HG02981 (cell line): ENCODE measurements at regions not wholly inside any gene's neighbourhood (a gene's known extent, or its start where the extent isn't known, plus 50 kb on each side); places are given as distances from the start of the nearest gene placed in this dataset.

Experiments
- ATAC-seq: cut with Tn5 transposase; IDR thresholded peaks from one replicate; pipeline ENCODE4 v1.9.1; 2021; ENCODE audit warnings: mild to moderate bottlenecking, moderate library complexity; ENCODE audit not compliant: unreplicated experiment

GRCh38 chr15:46595016-46595415 lies 960.2 kb downstream of the SQOR start:
- ATAC-seq = no peak

- ATAC-seq = no peak
Observed at GRCh38 chr15:46607077-46607476, 972.2 kb downstream of the SQOR start.

GRCh38 chr15:46616033-46616432 lies 981.2 kb downstream of the SQOR start:
- ATAC-seq = no peak

DNA sequence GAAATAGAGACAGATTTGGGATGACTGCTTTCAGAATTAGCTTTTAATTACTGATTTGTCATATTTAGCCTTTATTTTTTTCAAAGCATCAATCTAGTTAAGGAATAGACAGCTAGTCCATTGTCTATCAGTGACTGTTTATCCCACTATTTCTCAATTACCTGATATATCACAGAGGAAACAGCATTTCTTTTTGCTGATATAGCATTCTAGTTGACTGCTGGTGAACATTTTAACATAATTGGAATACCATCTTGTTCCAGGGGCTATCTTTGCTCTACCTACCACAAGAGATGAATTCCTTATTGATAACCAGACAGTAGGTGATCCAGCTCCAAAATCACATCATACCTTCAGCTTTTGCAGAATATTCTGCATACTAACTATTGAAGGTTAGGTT lies 982.7 kb downstream of the SQOR start:
- ATAC-seq = no peak

- ATAC-seq = no peak
Observed at GRCh38 chr15:46618984-46619383, 984.2 kb downstream of the SQOR start.

DNA sequence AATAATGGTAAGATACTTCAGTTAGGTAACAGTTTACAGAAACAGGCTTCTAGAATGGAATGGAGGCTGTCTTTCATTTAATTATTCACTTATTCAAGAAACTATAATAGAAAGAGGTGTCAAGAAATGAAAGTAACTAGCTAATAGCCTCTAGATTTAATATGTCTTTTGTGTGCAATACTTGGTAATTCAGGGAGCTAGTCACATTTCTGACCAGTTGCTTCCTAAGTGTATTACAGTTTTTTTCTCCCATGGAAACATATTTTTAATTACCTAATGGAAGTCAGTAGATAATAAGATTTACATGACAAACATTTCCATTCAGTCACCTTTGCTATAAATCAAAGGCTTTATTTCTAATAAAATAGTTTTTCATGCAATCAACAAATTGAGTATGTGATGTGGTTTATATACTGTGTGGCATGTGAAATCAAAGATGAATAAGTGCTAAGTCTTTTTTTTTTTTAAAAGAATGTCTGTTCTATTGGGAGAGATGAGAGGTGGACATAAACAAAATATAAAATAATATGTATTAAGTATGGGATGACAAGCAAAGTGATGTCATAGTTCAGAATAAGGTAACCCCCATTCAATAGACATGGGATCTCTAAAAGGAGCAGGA lies 985.7 kb downstream of the SQOR start:
- no peak for ATAC-seq

DNA sequence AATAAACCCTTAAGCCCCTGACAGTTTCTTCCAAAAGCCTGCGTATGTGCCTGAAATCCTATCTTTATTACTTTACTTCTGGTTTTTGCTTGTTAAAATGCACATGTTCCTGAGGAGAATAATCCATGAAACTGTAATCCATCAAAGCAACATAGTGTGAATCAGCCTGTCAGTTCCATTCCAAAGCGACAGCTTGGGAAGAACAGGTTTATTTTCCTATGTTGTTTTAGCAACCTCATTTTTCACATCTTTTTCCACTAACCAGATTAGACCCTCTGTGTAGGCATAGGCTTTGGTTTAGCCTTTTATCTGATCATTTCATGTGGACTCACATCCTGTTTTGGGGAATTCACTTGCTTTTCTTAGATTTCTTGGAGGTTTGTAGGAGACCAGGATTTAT lies 988.0 kb downstream of the SQOR start:
- no peak for ATAC-seq

GRCh38 chr15:46636206-46636605 lies 1001.4 kb downstream of the SQOR start:
- ATAC-seq = no peak

DNA sequence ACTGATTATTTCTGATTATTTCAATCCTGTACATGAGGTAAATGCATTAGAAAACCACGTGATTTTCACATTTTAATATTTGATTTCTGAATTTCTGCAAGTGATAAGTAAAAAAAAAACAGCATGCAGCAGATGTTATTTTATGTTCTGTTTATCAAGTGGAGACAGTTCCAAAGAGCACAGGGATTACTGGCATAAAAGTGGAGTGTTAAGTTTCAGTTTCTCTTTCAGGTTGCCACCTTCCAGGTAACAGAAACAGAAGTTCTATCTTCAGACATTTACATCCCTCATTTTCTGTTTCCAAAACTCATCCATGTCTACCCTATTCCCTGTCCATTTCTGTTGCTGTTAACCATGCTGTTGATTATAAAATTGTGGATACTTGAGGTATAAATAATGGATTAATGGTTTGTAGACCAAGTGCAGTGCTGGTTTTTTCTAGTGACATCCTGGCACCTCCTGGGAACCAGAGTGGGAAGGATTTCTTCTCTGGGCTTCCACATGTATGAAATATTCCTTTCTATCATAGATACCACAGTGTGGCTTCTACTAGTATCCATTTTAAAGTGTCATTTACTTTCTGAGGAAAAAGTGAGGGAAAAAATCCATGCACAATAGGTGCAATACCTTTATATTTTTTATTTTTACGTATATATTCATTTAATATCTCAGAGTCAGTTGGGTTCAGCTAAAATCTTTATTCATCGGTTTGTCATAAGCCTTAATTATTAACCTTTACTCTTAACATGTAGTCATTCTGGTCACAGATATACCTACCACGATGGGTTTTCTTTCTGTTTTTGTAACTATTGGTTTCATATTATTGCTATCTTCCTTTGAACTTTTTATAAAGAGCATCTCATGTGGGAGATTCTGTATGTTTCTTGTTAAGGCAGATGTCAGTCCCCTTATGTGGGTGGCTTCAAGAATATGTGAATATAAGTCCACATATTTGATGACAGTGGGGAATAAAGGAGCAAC lies 1010.0 kb downstream of the SQOR start:
- no peak for ATAC-seq

DNA sequence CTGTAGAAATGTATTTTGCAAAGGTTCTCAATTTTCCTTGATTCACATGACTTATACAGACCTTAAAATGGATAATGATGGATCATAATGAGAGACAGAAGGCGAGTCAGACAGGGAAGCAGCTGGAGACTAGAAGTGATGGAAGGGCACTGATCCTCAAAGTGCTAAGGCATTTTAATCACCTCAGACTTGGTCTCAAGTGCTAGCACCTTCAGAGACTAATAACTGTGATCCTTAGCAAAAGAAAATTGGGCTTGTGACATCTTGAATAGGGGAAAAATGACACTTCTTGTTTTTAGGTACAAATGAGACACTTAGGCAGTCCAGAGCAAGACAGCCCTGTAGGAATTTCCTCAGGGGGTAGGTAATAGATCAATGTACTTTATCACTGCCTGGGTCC lies 1011.7 kb downstream of the SQOR start:
- ATAC-seq = no peak

- no peak for ATAC-seq
Observed at GRCh38 chr15:46647046-46647445, 1012.2 kb downstream of the SQOR start.

DNA sequence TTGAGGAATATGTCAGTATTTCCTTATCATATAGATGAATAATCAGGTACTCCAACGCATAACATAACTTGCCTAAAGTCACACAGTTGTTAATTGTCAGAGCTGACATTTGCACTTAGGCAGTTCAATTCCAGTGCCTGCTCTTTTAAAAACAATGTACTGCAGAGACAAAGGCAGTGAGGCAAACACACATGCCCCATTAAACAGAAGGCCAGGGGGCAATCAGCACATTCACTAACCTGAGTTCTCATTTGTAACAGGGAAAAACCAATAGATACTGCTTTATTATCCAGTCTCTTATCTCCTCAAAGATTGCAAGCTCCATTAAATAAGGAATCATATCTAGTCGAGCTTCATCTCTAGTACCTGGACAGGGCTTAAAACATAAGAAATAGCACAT lies 1017.4 kb downstream of the SQOR start:
- ATAC-seq = no peak

GRCh38 chr15:46654993-46655392 lies 1020.2 kb downstream of the SQOR start:
- ATAC-seq = no peak

- no peak for ATAC-seq
Observed at GRCh38 chr15:46660096-46660842, 1025.4 kb downstream of the SQOR start.

DNA sequence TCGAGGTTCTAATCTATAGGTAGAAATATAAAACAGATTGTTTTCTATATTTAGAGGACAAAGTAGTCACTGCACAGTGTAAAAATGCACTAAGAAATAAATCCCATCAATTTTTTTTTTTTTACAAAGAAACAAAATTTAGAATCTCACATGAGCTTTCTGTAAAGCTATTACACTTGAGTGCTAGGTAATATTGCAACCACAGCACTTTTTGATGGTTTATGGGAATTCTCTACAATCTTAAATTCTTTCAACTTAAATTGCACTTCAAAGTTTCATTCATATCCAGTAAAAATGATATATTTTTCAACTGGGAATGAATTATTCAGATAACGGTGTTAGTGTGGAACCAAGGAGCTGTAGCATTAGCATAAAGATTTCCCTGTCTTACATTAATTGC lies 1035.4 kb downstream of the SQOR start:
- no peak for ATAC-seq

- ATAC-seq = no peak
Observed at GRCh38 chr15:46671336-46671735, 1036.5 kb downstream of the SQOR start.

DNA sequence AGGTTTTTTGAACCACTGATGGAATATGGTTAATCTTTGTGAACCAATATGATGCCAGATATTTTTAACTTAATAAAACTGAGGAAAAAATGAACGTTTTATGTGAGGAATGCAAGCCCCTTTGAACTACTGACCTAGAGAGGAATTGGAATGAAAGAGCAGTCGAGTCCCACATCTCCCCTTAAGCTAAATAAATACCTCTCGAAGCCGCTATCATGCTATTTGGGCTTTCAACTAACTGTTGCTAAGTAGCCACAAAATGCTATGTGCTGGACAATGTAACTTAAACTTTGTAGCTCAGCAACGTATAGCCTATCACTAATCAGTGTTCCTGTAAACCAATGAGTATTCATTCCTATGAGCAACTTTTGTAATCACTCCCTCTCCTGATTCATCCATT lies 1037.2 kb downstream of the SQOR start:
- ATAC-seq = no peak

GRCh38 chr15:46676233-46677206 lies 1040.8 kb upstream of the SEMA6D start:
- no peak for ATAC-seq

DNA sequence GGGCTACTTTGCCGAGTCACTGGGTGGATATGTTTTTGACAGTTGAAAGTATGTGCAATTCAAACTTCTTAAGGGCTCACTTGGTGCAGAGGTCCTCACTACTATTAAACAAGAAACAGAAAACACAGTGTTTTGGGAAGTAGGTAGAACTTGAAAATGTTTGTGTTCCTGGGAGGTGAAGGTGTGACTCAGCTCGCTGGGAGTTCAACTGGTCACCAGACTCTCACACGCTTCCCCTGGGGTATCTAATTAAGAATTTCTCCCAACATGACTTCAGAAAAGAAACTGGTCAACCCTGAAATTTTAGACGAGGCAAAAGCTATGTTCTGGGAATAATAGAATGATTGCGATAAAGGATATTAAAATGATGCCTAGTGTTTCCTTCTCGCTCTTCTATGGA lies 1039.8 kb upstream of the SEMA6D start:
- no peak for ATAC-seq

- ATAC-seq = no peak
Observed at GRCh38 chr15:46681901-46682300, 1035.4 kb upstream of the SEMA6D start.
